ENCODE measurements at regions not wholly inside any gene's neighbourhood (a gene's known extent, or its start where the extent isn't known, plus 50 kb on each side); places are given as distances from the start of the nearest gene placed in this dataset.

DNA sequence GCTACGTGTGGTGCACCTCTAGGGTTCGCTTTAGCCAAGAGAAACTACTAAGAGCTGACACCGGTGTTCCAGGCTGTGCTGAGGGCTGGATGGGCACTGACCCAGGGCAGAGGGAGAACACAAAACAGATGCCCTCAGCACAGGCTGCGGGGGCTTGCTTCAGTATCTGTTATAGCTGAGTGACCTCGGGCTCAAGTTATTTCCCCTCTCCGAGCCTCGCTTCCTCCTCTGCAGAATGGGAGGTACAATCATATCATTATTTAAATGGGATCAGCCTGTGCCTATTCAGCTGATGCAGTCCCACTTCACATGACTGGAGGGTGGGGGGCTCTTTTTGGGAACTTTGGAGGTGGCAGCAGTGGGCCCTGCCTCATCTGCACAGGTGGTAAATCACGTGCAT is 156.1 kb upstream of the APCDD1 start:
- TF ChIP-seq, protein P1, sequence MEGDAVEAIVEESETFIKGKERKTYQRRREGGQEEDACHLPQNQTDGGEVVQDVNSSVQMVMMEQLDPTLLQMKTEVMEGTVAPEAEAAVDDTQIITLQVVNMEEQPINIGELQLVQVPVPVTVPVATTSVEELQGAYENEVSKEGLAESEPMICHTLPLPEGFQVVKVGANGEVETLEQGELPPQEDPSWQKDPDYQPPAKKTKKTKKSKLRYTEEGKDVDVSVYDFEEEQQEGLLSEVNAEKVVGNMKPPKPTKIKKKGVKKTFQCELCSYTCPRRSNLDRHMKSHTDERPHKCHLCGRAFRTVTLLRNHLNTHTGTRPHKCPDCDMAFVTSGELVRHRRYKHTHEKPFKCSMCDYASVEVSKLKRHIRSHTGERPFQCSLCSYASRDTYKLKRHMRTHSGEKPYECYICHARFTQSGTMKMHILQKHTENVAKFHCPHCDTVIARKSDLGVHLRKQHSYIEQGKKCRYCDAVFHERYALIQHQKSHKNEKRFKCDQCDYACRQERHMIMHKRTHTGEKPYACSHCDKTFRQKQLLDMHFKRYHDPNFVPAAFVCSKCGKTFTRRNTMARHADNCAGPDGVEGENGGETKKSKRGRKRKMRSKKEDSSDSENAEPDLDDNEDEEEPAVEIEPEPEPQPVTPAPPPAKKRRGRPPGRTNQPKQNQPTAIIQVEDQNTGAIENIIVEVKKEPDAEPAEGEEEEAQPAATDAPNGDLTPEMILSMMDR (optimal IDR thresholded peaks at IDR 0.05 in 1 of 3, IDR thresholded peaks at IDR 0.05 in 1 of 3, conservative IDR thresholded peaks at IDR 0.05 in 1 of 3; ENCODE audit: extremely low read depth in 1 of 3, insufficient read depth in 2 of 3, low read length in 3 of 3): no peak
- TF ChIP-seq EZH2 (IDR thresholded peaks at IDR 0.05; ENCODE audit: low read length): no peak

Measured in keratinocyte (primary cell).